ENCODE measurements at regions not wholly inside any gene's neighbourhood (a gene's known extent, or its start where the extent isn't known, plus 50 kb on each side); places are given as distances from the start of the nearest gene placed in this dataset.

DNA sequence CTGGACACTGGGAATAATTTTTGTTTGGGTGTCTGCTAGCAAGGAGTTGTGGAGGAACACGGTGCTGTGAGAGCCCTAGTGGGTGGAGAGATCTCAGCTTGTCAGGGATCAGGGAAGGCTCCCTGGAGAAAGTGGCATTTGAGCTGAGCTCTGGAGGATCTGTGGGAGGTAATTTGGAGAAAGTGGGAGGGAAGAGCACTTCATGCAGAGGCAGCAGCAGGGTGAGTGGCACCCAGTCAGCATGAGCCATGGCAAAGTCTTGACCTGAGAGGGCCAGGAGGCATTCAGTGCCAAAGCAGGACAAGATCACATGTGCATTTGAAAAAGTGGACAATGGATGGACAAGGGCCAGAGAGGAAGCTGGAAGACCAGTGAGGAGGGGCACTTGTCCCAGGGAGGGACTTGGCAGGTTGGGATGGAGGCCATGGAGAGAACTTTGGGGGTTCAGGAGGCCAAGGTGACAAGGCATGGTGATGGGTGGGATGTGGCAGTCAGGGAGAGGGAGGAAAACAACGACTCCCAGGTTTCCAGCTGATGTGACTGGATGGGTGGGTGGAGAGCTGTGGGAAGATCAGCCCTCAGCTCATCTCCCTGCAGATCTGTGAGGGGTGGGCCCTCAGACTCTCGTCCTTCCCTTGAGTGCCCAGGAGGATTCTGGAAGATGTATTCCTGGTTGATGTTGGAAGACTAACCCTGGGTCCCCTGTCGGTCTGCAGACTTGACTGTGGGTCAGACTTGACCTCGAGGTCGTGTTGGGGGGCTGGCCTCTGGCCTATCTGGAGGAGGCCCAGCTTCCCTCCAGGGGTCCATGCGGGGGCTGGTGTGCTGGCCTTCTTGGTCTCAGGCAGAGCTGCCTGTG is 68.9 kb upstream of the PITX1 start:
- H3K23me2 ChIP-seq (ENCODE audit: insufficient read length, low read depth, low read length, poor library complexity, severe bottlenecking) = no peaks in the 10 kb centered on the region
- no peak for DNase-seq
- H3K9ac ChIP-seq (ENCODE audit: extremely low read depth, insufficient read length, low read length) = no peak overlapping the region
- H4K8ac ChIP-seq (replicated peaks; ENCODE audit: insufficient read length, low read depth, low read length) = no peak overlapping the region
- H3K36me3 Mint-ChIP-seq (ENCODE audit: insufficient read depth in 1 of 3, low read depth in 3 of 3) = no peaks in the 10 kb centered on the region
- H3K79me2 ChIP-seq (ENCODE audit: insufficient read depth, low read length) = no peaks in the 10 kb centered on the region
- no peak overlapping the region for H2BK5ac ChIP-seq (ENCODE audit: insufficient read length, low read length)
- no peak overlapping the region for H2BK120ac ChIP-seq (ENCODE audit: low read depth, low read length, poor library complexity, severe bottlenecking)
- no peak overlapping the region for H3T11ph ChIP-seq (ENCODE audit: low read length)
- H3K4me1 ChIP-seq (ENCODE audit: insufficient read depth, low read length) = no peaks in the 10 kb centered on the region
- H3K4me3 Mint-ChIP-seq = no peak overlapping the region
- H3K56ac ChIP-seq (ENCODE audit: insufficient read length, low read depth, low read length) = no peak overlapping the region
- H4K20me1 ChIP-seq (ENCODE audit: control insufficient read depth, insufficient read depth, insufficient read length) = no peaks in the 10 kb centered on the region
- no CpG with 5 or more reads among the region's 7 CpGs for WGBS (ENCODE audit: extremely low coverage, insufficient read length, low lambda C conversion rate)
- H3K4me1 Mint-ChIP-seq = no peaks in the 10 kb centered on the region
- H3K23ac ChIP-seq (ENCODE audit: insufficient read length, low read depth, low read length) = no peak overlapping the region
- no peak overlapping the region for H2BK12ac ChIP-seq (ENCODE audit: insufficient read length, low read depth, low read length)
- no peak overlapping the region for H4K91ac ChIP-seq (ENCODE audit: insufficient read length, low read depth, low read length)
- H2AK5ac ChIP-seq (ENCODE audit: insufficient read length, low read length) = no peak overlapping the region
- no peak overlapping the region for H3K27ac ChIP-seq (ENCODE audit: insufficient read length, low read depth, low read length)
- H2BK15ac ChIP-seq (ENCODE audit: low read depth, low read length) = no peak overlapping the region
- TF ChIP-seq, protein P1, sequence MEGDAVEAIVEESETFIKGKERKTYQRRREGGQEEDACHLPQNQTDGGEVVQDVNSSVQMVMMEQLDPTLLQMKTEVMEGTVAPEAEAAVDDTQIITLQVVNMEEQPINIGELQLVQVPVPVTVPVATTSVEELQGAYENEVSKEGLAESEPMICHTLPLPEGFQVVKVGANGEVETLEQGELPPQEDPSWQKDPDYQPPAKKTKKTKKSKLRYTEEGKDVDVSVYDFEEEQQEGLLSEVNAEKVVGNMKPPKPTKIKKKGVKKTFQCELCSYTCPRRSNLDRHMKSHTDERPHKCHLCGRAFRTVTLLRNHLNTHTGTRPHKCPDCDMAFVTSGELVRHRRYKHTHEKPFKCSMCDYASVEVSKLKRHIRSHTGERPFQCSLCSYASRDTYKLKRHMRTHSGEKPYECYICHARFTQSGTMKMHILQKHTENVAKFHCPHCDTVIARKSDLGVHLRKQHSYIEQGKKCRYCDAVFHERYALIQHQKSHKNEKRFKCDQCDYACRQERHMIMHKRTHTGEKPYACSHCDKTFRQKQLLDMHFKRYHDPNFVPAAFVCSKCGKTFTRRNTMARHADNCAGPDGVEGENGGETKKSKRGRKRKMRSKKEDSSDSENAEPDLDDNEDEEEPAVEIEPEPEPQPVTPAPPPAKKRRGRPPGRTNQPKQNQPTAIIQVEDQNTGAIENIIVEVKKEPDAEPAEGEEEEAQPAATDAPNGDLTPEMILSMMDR (conservative IDR thresholded peaks at IDR 0.05) = no peak
- H3K14ac ChIP-seq (ENCODE audit: insufficient read depth, low read length) = no peak overlapping the region
- H3K4ac ChIP-seq (ENCODE audit: low read depth, low read length) = no peak overlapping the region
- no peak overlapping the region for H4K5ac ChIP-seq (ENCODE audit: insufficient read length, low read depth, low read length)
- no peaks in the 10 kb centered on the region for H3K9me3 ChIP-seq (ENCODE audit: control insufficient read depth, low read depth, low read length)
- H2BK20ac ChIP-seq (ENCODE audit: low read depth, low read length, poor library complexity, severe bottlenecking) = no peak overlapping the region
- H2AFZ ChIP-seq (ENCODE audit: low read length) = no peak overlapping the region
- no peak overlapping the region for H3K18ac ChIP-seq (ENCODE audit: insufficient read length, low read depth, low read length)
- no peaks in the 10 kb centered on the region for H3K27me3 ChIP-seq (ENCODE audit: insufficient read depth, low read length)
- H3K4me2 ChIP-seq (ENCODE audit: insufficient read depth, insufficient read length, low read length) = no peak overlapping the region
- H3K79me1 ChIP-seq (ENCODE audit: insufficient read depth, low read depth, low read length, poor library complexity, severe bottlenecking) = no peaks in the 10 kb centered on the region
- H3K27ac Mint-ChIP-seq = no peak overlapping the region
- peaks cover 0 to 2% of the 10 kb centered on the region in 2 experiments; a peak in 1 of 5 replicates for H3K9me3 Mint-ChIP-seq
- H3K27me3 Mint-ChIP-seq (ENCODE audit: low read depth) = peaks cover 13% of the 10 kb centered on the region
